HG03520 (cell line): ENCODE measurements at regions not wholly inside any gene's neighbourhood (a gene's known extent, or its start where the extent isn't known, plus 50 kb on each side); places are given as distances from the start of the nearest gene placed in this dataset.
"Not testable (repeated sequence)": the region's sequence is repeated elsewhere in the genome, so short reads cannot be mapped to it uniquely, and the experiment has no call there.

Source experiments
- ATAC-seq: cut with Tn5 transposase; IDR thresholded peaks from one replicate; pipeline ENCODE4 v1.9.1; 2021; ENCODE audit warnings: mild to moderate bottlenecking, moderate library complexity; ENCODE audit not compliant: unreplicated experiment

GRCh38 chr10:109306698-109307097 lies 616.6 kb downstream of the XPNPEP1 start:
- no peak for ATAC-seq

DNA sequence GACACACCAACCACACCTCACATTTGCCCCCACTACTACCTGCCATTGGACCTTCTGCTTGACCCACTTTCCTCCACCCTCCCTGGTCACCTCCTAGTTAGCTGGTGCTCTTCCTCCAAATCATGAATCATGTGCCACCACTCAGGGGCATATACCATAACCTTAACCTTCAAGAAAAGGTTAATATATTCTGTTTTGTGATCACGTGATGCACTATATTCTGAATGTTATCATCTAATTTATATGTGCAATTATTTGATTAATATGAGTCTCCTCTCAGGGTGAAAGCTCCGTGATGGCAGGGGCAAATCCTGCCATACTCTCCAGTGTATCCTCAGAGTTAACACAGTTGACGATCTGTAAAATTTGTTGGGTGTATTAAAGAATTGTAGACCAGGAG lies 635.5 kb downstream of the XPNPEP1 start:
- no peak for ATAC-seq

DNA sequence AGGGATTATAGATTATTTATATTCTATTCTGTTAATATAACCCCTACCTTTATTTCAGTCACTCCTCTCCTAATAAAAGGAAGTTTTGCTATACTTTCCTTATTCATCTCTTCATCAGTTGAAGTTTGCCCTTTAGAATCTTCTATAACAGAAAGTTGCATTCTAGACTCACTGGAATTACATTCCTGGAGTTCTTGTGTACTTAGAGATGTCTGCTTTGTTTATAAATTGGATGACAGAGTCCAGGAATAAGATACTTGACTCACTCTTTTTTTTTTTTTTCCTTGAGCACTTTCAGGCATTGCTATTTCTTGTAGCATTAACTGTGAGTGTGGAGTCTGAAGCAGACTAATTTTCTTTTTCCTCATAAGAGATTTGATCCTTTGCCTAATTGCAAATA lies 640.8 kb downstream of the XPNPEP1 start:
- no peak for ATAC-seq

DNA sequence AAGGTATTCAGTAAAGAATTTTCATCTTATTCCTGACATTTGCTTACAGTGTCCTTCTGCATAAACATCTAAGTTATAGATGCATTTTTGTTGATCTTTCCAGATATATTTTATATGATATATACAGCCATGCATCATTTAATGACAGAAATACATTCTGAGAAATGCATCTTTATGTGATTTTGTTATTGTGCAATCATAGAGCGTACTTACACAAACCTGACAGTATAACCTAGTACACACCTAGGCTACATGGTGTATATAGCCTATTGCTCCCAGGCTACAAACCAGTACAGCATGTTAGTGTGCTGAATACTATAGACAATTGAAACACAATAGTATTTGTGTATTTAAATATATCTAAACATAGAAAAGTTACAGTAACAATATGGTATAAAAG lies 642.0 kb downstream of the XPNPEP1 start:
- no peak for ATAC-seq

GRCh38 chr10:109280837-109281236 lies 642.5 kb downstream of the XPNPEP1 start:
- ATAC-seq, result no peak

DNA sequence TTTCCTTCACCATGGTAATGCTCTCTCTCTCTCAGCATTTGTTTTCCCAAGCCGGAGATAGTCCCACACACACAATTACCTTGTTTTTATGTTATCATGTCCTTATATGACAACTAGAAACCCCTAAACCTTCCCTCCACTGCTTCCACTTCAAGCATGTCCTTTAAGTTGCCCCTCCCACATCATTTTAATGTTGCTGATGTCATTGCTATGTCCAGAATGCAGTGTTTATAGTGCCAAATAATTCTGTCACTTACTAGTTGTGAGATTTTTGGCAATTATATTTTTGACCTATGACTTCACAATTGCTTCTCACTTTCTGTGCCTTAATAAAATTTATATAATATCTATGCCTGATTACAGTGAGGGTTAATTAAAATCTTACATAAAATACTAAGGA lies 645.9 kb downstream of the XPNPEP1 start:
- no peak for ATAC-seq

- no peak for ATAC-seq
Measured at GRCh38 chr10:109275960-109276359, 647.4 kb downstream of the XPNPEP1 start.

DNA sequence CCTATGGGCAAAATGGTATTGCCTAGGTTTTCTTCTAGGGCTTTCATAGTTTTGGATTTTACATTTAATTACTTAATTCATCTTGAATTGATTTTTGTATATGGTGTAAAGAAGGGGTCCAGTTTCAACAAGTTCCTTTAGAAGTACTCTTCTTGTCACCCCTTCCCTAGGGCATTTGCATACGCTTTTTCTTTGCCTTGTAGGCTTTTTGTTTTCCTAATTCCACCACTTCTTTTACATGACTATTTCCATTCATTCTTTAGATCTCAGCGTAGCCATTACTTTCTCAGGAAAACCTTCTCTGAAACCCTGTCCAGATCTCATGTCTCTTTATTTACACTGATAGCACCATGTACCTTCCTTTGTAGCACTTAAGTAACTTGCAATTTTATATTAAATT lies 648.6 kb downstream of the XPNPEP1 start:
- no peak for ATAC-seq

GRCh38 chr10:109270173-109270572 lies 653.1 kb downstream of the XPNPEP1 start:
- ATAC-seq, result no peak

- no peak for ATAC-seq
Measured at GRCh38 chr10:109264004-109264403, 659.3 kb downstream of the XPNPEP1 start.

DNA sequence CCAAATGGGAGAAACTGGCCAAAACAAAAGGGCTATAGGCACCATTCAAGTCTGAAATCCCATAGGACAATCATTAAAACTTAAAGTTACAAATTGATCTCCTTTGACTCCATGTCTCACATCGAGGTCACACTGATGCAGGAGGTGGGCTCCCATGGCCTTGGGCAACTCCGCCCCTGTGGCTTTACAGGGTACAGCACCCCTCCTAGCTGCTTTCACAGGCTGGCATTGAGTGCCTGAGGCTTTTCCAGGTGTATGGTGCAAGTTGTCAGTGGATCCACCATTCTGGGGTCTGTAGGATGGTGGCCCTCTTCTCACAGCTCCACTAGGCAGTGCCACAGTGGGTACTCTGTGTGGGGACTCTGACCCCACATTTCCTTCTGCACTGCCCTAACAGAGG lies 662.1 kb downstream of the XPNPEP1 start:
- ATAC-seq, result no peak

- ATAC-seq, result no peak
Measured at GRCh38 chr10:109259293-109259692, 664.0 kb downstream of the XPNPEP1 start.

GRCh38 chr10:109253306-109253705 lies 670.0 kb downstream of the XPNPEP1 start:
- no peak for ATAC-seq

- ATAC-seq, result no peak
Measured at GRCh38 chr10:109250152-109250551, 673.2 kb downstream of the XPNPEP1 start.

- ATAC-seq, result no peak
Measured at GRCh38 chr10:109247814-109248213, 675.5 kb downstream of the XPNPEP1 start.

DNA sequence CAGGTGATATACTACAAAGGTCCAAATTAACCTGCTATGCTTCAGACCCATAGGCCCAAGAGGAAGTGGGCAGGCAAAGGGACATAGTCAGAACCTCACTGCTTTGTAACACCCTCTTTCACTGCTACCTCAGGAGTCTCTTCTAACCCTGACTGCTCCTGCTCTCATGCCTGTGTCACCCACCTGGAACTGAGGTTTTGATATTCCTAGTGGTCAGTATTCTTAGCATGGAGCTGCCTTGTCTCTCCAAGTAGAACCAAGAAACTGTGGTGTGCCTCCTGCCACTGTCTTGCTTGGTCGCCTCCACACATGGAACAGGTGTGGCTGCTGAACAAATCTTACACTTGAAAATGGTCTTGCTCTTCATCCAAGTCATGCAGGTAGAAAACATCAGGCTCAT lies 677.5 kb downstream of the XPNPEP1 start:
- ATAC-seq, result no peak

- ATAC-seq, result no peak
Measured at GRCh38 chr10:109239371-109239770, 683.9 kb downstream of the XPNPEP1 start.

DNA sequence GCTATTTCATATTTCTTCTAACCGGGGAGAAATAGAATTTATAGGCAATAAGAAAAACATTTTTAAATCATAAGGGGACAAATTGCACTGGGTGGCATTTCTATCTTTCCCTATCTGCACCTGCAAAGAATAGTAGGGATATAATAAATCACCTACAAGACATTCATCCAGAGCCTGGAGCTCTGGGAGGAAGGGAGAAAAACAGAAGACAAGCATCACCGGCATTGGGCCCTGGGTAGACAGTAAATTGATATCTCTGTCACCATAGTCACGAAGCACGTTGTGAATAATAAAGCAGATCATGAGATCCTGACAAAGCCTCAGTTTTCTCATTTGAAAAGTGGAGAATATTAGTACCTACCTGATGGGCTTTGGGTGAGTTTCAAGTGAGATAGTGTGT lies 685.6 kb downstream of the XPNPEP1 start:
- no peak for ATAC-seq

DNA sequence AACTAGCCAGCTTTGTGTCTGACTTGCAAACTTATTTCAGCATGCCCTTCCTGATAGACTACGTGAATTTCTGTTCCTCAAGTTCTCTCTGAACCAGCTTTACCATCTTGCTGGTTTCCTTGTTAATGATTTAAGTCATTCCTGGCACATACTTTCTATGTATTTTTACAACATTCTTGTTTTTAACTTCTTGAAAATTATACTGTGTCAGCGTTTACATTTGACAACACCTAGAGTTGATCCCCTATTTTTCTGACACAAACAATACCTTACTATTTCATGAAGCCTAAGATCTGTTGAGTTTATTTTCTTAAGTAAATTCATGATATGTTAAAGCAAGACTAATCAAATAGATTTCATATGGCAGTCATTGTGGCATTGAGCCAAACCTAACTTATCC lies 686.3 kb downstream of the XPNPEP1 start:
- no peak for ATAC-seq

GRCh38 chr10:109223533-109223932 lies 699.8 kb downstream of the XPNPEP1 start:
- not testable (repeated sequence) for ATAC-seq

- ATAC-seq, result no peak
Measured at GRCh38 chr10:109219935-109220605, 703.2 kb downstream of the XPNPEP1 start.

GRCh38 chr10:109218207-109218606 lies 705.1 kb downstream of the XPNPEP1 start:
- no peak for ATAC-seq
